Dedifferentiated amniotic fluid mesenchymal stem cell (primary cell): ENCODE measurements at regions not wholly inside any gene's neighbourhood (a gene's known extent, or its start where the extent isn't known, plus 50 kb on each side); places are given as distances from the start of the nearest gene placed in this dataset.
A peak's percentile ranks its signal among the peaks of the same experiment; 100 is the strongest.

Experiments used
- DNase-seq: peaks from one replicate; pipeline ENCODE4 v3.0.0-alpha.2; 2016; ENCODE audit errors: extremely low spot score

DNA sequence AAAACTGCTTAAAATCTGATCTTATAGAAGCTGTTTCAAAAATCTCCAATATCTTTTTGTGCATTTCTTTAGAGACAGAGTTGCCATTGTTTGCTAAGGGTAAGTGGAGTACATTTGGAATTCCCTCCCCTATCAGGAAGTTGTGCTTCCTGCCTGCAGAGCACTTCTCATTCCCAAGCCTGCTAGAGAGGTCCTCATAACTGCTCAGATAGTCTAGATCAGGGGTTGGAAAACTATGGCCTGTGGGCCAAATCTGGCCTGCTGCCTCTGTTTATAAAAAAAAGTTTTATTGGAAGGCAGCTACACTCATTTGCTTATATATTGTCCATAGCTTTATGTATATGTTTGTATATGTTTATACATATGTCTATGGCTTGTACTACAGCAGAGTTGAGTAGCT, 333.7 kb upstream of the PROK2 start:
- DNase-seq, result no peak

DNA sequence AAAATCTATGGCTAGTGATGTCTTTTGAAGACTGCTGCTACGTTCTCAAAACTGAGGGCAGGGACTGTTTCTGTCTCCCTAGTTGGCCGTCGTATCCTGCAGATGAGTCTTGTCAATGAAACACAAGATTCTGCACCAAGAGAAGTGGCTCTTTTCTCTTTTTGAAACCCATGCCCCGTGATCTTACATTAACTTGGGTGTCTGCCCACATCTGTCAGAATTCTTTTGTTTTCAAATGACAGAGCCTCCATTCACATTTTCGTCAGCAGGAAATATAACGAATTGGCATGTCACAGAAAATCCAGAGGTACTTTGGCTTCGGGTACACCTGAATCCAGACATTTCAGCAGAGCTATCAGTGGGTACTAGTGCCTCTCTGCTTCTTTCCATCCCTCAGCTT, 331.3 kb upstream of the PROK2 start:
- DNase-seq, result no peak

DNA sequence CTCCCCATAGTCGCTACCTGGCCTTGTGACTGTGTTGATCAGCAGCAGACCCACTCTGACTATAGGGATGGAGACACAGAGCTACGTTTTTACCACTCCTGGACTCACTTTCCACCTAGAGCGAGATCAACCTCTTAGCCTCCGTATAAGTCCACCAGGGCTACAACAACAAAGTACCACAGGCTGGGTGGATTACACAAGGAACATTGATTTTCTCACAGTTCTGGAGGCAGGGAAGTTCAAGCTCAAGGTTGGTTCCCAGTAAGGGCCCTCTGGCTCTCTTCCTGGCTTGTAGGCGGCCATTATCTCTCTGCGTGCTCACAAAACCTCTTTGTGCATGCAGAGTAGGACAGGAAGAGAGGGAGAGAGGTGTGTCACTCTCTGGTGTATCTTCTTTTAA, 330.4 kb upstream of the PROK2 start:
- DNase-seq, result no peak

DNA sequence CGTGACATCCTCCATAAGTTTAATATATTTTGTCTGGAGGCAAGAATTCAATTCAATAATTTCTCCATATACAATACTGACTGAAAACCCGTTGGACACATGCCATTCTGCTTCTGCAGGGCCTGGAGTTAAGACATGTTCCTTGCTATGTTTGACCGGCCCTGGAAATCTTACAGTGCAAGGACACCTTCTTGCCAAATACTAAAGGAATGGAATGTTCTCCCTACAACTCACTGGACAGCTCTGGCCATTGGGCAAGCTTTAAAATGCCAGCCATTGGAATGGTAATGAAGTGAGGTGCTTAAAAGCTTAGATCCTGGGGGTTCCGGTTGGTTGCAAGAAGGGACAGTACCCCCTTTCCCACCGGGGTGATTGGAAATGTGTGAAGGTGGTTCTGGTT, 329.8 kb upstream of the PROK2 start:
- no peak for DNase-seq

DNA sequence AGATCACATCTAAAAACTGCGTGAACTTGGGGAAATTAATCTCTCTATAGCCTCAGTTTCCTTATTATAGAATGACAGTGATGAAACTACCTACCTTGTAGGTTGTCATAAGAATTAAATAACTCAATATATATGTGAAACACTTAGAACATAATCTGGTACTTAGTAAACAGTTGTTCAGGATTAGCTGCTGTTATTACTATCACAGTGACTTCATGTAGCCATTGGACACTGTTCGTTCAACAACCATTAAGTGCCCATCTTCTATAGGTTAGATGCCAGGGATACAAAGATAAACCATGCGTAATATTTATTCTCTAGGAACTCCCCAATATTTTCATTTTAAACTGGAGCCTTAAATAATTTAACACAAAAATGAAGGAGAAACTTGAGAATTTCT, 329.0 kb upstream of the PROK2 start:
- no peak for DNase-seq

DNA sequence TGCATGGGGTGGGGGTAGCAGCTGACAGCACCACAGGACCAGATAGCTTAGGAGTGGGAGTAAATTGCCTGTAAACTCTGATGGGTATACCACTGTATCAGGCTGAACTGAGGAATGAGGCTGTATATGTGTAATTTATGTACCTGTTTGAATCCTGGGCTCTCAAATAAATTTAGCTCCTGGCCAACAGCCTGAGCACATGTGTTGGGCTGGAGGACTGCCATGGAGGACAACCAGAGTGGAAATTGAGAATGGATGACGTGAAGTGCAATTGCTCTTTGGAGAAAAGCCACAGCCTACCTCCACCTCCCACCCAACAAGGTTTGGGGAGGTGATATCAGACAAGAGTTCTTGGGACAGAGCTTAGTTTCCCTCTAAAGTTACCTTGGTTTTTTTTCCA, 328.6 kb upstream of the PROK2 start:
- no peak for DNase-seq

DNA sequence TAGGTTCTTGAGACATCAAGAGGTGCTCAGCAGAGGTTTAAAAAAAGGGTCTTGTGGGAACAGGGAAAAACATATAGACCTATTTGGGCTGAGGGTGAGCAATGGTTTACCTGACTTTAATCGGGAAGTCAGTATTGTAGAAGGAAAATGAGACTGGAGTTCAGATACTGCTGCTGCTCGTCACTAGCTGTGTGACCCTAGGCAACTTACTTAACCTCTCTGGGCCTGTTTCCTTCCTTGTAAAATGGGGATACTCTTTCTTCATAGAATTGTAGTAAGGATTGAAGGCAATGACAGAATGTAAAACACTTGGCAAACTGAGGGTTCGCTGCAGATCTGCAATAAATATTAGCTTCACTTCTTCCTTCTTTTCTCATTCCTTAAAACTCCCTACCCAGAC, 327.5 kb upstream of the PROK2 start:
- DNase-seq, result no peak

DNA sequence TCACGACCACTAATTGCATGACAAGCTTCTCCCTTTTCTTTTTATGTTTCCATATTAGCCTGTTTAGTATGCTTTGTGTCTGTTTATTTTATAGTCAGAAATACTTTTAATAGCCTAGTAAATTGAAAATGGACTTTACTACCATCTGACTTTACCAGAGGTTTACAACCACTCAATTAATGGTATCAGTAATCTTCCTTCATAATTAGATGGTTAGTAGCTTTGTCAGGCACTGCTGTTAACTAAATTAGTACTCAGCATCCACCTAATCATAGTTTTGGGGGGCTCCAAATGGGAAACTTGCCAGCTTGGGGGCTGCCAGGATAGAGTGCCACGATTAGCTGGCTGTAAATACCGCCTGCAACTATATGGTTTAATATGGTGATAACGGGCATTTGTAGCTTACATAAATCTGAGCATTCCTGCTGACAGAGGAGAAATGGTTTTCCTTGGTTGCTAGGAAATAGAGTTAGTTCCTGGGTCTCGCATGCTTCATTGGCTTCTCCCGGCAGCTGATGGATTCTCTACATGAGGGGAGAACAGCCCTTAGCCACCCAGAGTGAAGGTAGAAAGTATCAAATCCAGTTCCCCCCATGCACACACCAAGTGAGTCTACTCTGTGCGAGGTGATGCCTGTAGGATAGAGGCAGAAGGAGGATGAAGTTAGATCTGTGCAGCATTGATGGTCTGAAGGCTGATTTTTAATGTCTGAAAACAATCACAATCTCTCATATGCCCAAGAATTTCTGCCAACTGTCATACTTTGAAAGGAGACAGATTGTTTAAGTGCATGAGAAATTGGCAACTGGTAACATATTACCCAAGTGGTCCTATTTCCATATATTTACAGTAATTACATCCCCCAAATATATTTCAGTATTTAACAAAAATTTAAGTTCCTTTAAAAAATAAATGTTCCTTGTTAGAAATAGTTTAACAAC, 326.6 kb upstream of the PROK2 start:
- DNase-seq, result no peak

DNA sequence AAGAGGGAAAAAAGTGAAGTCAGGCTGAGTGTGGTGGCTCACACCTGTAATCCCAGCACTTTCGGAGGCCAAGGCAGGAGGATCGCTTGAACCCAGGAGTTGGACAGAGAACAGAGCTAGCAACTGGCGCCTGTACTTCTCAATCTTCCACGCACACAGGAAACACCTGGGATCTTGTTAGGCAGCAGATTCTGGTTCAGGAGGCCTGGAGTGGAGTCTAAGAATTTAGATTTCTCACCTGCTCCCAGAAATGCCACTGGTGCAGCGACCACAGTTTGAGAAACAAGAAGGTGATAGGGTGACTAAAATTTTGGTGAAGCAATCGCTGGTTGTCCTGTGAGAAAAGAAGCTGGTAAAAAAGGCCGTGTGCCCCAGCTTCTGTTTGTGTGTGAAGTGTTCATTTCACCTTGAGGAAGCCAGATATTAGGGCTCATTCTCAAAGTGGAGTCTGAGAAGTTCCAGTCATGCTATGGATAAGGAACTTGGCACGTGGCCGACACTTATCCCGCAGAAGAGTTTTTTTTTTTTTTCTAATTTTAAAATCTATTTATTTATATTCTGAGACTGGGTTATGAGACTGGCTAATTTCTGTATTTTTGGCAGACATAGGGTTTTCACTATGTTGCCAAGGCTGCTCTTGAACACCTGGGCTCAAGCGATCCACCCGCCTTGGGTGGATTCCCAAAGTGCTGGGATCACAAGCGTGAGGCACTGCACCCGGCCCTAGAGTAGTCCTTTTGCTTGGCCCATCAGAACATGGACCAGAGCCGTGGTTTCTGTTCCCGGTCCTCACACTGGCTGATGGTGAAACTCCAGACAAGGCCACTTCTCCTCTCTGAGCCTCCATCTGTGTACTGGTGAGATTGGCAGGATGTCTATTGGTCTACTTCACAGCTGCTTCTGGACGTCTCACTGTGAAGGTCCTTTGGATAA, 324.6 kb upstream of the PROK2 start:
- DNase-seq, result no peak

DNA sequence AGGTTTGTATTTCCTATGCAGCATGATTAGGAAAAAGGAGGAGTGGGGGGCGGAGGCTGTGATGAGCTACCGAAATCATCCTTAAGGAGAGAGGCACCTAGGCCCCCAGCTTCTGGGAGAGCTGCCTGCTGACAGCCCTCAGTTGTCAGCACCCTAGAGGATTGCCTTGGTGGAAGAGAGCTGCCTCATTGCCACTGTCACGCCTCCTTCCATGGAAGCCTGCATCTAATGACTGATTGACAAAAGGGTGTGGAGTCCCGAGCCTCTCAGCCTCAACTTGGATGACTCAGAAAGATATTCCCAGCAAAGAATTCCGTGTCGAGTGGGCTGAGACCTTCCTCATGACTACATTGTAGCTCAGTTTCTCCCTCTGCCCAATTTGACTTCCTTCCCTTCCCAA, 320.4 kb upstream of the PROK2 start:
- no peak for DNase-seq

DNA sequence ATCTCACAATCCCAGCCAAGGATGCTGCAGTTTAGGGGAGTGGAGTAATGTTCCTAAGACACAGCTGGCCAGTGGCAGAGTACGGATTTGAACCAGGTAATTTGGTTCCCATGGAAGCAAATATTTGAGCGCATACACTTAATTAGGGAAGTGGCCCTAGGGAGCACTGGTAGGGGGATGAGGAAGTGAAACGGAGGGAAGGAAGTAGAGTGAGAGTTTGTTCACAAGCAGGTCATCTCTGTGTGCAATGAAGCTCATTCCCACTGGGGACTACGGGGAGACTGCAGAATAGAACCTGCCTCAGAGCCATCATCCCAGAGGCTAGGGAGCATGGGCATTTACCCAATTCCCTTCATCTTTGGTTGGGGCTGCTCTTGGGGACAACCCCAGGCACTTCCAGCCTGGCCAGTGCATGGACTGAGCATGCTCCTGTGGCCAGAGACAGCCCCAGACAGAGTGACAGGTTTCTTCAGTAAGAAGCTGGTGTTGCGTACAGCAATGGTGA, 317.2 kb upstream of the PROK2 start:
- no peak for DNase-seq

DNA sequence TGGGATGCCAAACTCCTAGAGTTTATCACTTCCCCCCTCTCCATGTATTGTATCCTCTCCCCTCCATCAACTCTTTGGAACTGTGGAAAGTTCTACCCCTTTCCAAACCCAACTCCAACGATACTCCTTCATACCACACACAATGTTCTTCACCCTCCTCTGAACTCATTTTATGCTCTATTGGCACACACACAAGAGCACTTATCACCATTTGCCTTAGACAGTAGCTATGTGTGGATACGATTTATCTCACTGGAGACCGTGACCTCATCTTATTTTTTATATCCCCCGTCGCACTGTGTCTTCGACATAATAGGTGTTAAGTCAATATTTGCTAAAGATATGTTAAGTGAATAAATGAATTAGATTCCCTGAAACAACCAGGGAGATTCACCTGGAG, 316.5 kb upstream of the PROK2 start:
- DNase-seq, result no peak

DNA sequence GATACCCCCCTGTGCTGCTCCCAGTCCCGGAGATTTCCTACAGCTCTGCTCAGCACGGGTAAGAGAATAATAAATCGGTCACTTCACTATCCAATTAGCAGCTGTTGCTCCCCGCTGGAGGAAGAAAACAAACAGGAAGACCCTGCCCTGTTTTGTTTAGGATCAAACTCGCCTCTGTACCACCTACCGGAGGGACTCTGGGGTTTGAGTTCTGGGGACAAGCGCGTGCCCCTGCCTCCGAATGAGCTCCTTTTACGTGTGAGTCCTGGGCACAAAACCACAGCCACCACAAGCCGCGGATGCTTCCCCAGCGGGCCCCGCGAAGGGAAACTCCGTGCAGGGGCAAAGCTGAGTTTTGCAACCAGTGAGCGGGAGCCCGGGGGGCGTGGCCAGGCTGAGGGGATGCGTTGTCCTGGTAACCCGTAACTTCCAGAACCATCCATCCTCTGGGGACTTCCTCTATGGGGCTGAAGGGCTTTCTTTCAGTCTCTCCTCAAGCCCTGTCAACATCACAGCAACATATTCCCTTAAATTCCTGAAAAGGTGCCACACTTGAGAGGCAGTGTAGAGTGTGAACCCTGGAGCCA, 315.7 kb upstream of the PROK2 start:
- peak; percentile 72 for DNase-seq

DNA sequence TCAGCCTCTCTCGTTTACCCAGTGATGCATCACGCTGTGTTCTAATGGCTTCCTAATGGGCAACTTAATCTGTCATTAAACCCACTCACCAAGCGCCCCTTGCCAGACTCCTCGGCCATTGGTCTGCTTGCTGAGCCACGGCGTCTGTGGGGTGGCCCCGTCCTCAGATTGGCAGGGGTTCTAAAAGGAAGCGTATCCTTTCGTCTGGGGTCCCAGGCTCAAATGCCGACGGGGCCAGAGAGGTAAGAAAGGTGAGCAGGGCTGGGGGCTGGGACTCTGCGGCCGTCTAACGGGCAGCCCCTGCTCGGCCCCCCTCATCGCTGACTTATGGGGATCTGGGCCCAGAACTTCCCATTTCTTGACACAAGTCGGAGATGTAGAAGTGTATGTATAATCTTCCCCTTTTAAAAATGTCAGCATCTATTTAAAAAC, 315.1 kb upstream of the PROK2 start:
- DNase-seq, result no peak

DNA sequence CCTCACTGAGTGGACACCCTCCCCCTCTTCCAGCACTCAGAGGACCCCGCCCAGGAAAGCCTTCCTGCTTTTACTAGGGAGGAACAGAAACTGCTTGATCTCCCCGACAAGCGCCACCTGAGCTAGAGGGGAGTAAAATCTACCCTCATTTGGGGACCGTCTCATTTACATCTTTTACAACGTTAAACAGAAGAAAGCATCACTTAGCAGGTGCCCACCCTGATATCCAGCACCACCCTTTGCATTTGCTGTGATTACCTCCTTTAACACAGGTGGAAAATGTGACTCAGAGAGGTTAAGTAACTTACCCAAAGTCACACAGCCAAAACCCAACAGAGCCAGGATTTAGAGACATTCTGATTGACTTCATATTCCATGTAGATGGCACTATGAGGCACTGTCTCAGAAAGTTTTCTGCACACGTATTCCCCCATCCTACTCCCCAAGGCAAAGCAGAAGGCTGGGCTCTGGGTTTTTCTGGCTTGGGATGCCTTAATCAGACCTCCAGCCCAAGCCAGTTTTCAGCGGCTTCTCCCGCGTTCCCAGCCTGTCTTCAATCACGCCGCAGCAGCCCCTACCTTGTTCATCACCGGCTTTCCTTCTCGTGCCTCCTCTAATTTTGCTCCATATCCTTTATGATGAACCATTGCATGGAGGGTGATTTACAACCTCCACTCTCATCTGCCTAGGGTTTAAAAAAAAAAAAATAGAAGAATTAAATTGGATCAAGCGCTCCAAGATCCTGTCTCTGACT, 314.6 kb upstream of the PROK2 start:
- no peak for DNase-seq

DNA sequence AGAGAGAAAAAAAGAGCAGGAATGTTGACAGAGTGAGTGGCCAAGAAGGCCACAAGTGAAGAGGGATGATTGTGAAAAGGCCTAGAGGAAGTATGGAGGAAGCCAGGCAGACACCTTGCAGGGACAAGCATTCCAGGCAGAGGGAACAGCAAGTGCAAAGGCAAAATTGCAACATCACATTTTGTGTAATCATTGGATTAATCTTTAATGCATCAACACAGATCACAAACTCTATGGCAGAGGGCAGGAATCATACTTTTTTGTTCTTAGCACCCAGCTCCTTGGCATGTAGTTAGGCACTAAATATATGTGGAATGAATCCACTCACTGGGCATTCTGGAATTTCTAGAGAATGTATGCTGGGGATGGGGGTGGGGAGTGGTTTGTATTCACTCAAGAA, 312.1 kb upstream of the PROK2 start:
- no peak for DNase-seq

DNA sequence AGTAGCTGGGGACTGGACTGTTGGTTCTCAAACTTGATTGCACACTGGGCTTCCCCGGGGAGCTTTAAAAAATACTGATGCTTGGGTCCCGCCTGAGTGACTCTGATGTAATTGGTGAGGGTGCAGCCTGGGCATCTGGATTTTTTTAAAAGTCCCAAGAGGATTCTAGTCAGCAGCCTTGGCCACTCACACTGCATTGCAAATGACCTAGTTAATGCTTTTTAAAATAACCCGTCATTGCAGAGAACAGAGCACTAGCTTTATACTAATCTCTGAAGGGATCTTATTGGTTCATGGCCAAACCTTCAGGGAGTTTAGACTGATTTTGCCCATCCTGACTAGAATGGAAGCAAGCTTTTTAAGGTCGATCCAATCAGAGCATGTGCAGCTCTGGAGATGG, 310.6 kb upstream of the PROK2 start:
- DNase-seq, result no peak

DNA sequence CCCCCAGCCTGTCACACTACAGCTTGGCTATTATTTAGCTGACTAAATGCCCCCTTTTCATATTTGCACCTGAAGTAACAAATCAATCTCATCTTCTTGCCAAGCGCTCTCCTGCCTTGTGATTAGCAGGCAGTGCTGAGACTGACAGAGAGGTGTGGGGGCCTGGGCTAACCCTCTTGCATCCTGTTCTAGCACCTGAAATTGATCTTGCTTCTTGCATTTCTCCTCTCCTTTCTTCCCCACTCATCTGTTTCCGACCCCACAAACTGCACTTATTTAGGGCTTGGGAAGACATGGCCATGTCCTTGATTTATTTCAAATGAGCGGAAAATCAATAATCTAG, 309.0 kb upstream of the PROK2 start:
- no peak for DNase-seq

DNA sequence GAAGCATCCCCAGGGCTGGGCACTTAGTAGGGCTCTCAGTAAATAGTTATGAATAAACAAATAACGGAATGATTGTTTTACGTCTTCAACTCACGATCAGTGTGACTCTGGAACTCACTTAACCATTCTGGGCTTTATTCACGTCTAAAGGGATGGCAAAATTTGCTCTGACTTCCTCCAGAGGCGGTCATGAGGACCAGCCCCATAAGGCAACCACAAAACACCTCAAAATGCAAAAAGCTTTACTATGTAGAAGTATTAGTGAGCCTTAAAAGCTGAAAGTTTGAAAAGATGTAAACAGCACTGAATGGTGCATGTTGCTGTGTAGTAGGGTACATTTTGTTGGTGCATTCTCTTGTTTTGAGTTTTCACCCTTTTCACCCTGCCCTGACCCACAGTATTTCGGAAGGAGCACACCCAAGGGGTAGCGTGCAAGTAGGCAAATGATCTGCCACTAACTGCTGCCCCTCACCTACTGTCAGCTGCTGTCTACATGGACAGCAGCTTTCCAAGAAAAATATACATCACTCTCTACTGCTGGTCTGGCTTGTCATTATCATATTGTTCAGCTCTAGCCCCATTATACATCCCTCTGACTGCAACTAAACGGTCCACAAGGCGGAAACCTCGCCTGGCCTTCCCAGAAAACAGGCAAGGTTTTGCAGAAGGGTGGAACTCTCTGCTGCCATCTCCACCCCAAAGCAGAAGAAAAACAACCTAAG, 308.5 kb upstream of the PROK2 start:
- DNase-seq, result no peak

DNA sequence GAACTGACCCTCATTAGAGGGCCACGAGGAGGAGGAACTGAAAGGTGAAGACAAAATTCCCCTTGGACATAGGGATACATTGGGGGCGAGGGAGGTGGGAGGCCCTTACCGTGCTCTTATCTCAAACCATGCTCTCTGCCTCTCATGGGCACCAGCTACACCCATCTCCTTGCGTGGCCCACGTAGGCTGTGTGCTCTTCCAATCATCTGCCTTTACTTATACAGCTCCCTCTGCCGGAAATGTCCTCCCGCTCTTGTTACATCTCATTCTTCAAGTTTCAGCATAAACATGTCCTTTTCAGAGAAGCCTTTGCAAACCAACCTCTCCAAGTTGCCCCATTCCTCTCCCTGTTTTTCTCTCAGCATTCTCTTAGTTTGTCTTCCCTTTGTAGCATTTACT, 307.8 kb upstream of the PROK2 start:
- no peak for DNase-seq

DNA sequence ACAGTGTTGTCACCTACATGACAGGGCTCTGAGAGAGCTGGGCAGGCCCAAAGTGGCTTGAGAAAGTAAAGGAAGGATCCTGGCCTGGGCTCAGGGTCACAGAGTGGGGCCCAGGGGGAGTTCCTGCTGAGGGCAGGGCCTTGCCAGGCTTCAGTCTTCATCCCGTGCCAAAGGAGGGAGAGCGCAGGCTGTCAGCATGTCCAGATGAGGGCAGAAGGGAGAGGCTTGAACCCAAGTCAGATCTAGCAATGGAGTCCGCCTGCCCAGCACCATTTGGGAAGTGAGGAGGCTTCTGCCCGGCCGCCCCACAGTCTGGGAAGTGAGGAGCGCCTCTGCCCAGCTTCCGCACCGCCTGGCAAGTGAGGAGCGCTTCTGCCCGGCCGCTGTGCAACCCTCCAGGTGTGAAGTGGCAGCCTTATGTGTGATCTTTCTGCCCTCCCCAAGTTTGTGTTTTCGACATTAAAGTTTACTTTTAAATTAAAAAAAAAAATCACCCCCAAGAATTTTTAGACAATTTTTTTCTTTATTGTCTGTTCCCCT, 303.6 kb upstream of the PROK2 start:
- DNase-seq, result no peak
